Esophagus muscularis mucosa (tissue), 4 donors: ENCODE measurements at regions not wholly inside any gene's neighbourhood (a gene's known extent, or its start where the extent isn't known, plus 50 kb on each side); places are given as distances from the start of the nearest gene placed in this dataset.

Source experiments
- DNase-seq: peaks from one replicate; pipeline ENCODE4 v3.0.0-alpha.2; 2017; ENCODE audit errors: extremely low spot score
- H3K27ac ChIP-seq, 4 donors: fragments of 200-600 bp; sonication (generic); replicated peaks in 1 of 4; 1 replicate in 3 of 4; 2 replicates in 1 of 4; pipeline ENCODE4 v1.5.1; 2016 to 2019; ENCODE audit warnings: mild to moderate bottlenecking in 1 of 4
- H3K27me3 ChIP-seq, 4 donors: fragments of 200-600 bp; sonication (generic); one replicate each; pipeline versions ENCODE4 v1.5.1 to v1.6.0; 2016 to 2019
- H3K36me3 ChIP-seq, 4 donors: fragments of 200-600 bp; sonication (generic); one replicate each; pipeline ENCODE4 v1.5.1; 2016 to 2019
- H3K4me1 ChIP-seq, 4 donors: fragments of 200-600 bp; sonication (generic); one replicate each; pipeline ENCODE4 v1.5.1; 2016 to 2019
- H3K4me3 ChIP-seq, 4 donors: fragments of 200-600 bp; sonication (generic); 1 replicate in 2 of 4; 2 replicates in 2 of 4; pipeline ENCODE4 v1.5.1; 2016 to 2019; ENCODE audit warnings: mild to moderate bottlenecking in 4 of 4, moderate library complexity in 1 of 4
- H3K9me3 ChIP-seq, 4 donors: fragments of 200-600 bp; sonication (generic); 1 replicate in 3 of 4; 2 replicates in 1 of 4; pipeline ENCODE4 v1.5.1; 2016 to 2019
- CTCF ChIP-seq, 3 experiments: fragments of 200-600 bp in 2 of 3; fragments of 450-650 bp in 1 of 3; sonication (generic) in 2 of 3; IDR thresholded peaks; one replicate each; pipeline ENCODE4 v1.5.1; 2017 to 2019; ENCODE audit warnings: antibody characterized with exemption in 3 of 3, mild to moderate bottlenecking in 2 of 3, moderate library complexity in 1 of 3
- EP300 ChIP-seq: sonication (generic); formaldehyde crosslinking; IDR thresholded peaks from one replicate; pipeline ENCODE4 v1.6.1; 2017; ENCODE audit warnings: antibody characterized with exemption
- POLR2A ChIP-seq: fragments of 450-650 bp; IDR thresholded peaks from one replicate; pipeline ENCODE4 v1.6.1; 2017; ENCODE audit warnings: antibody characterized with exemption, moderate library complexity, mild to moderate bottlenecking, low read depth
- POLR2AphosphoS5 ChIP-seq, 2 donors: sonication (generic); formaldehyde crosslinking; IDR thresholded peaks; one replicate each; pipeline ENCODE4 v1.6.1; 2017; ENCODE audit warnings: antibody characterized with exemption in 2 of 2
- WGBS: methylation state at CpG from one replicate; pipeline ENCODE4 v1.1.5; 2018; 5-methylcytosine and 5-hydroxymethylcytosine counted together
- intact Hi-C: fragments of 100-400 bp; cut with DNase I; formaldehyde crosslinking; loops from one replicate; pipeline ENCODE4 v1.15.1; 2023

GRCh38 chr9:78552802-78553201, 255.9 kb downstream of the PSAT1 start:
- Histone ChIP-seq H3K4me3 (no peak overlapping the region), H3K9me3 (no peaks in the 10 kb centered on the region), H3K4me1 (no peaks in the 10 kb centered on the region), H3K27me3 (no peaks in the 10 kb centered on the region), H3K27ac (no peak overlapping the region), H3K36me3 (no peaks in the 10 kb centered on the region)
- DNase-seq, result no peak
- intact Hi-C loops, result no loop called here
- TF ChIP-seq POLR2AphosphoS5 (IDR thresholded peaks at IDR 0.05) (no peak), EP300 (no peak), CTCF (IDR thresholded peaks at IDR 0.05) (no peak), POLR2A (no peak)
- 58% methylated on average over 1 of the region's 1 CpG for WGBS

- Histone ChIP-seq H3K27ac (no peak overlapping the region), H3K9me3 (no peaks in the 10 kb centered on the region), H3K36me3 (no peaks in the 10 kb centered on the region), H3K4me1 (no peaks in the 10 kb centered on the region), H3K27me3 (no peaks in the 10 kb centered on the region), H3K4me3 (no peak overlapping the region)
- WGBS, result 85% methylated on average over 5 of the region's 5 CpGs
- DNase-seq, result no peak
- TF ChIP-seq POLR2AphosphoS5 (IDR thresholded peaks at IDR 0.05) (no peak), POLR2A (no peak), CTCF (IDR thresholded peaks at IDR 0.05) (no peak), EP300 (no peak)
- intact Hi-C loops, result no loop called here
These were observed 260.6 kb downstream of the PSAT1 start for GRCh38 chr9:78557540-78557939.

- no peak overlapping the region for H3K4me3 ChIP-seq
- intact Hi-C loops, result no loop called here
- no peaks in the 10 kb centered on the region for H3K9me3 ChIP-seq
- no peaks in the 10 kb centered on the region for H3K4me1 ChIP-seq
- DNase-seq, result no peak
- H3K27ac ChIP-seq, result no peak overlapping the region
- no peaks in the 10 kb centered on the region for H3K27me3 ChIP-seq
- no peaks in the 10 kb centered on the region for H3K36me3 ChIP-seq
- 70% methylated on average over 3 of the region's 3 CpGs for WGBS
- TF ChIP-seq POLR2AphosphoS5 (IDR thresholded peaks at IDR 0.05) (no peak), EP300 (no peak), CTCF (IDR thresholded peaks at IDR 0.05) (no peak), POLR2A (no peak)
These were observed 262.5 kb downstream of the PSAT1 start for GRCh38 chr9:78559449-78559885.

DNA sequence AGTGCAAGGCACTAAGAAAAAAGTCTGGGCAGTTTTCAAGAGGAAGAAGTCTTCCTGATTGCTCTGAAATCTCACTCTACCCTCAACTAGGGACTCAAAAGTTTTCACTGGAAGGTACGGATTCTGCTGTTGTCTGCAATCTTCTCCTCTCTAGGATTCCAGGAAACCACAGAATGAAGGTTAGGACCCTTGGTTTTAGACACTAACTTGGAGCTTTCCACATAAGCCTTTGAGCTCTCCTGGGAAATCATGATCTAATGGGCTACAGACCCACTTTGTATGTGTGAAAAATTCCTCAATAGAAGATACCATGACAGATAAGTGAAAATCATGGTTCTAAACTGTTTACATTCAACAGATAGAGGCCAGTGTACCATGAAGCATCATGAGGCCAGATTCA, 265.1 kb downstream of the PSAT1 start:
- intact Hi-C loops, result no loop called here
- no peak overlapping the region for H3K4me3 ChIP-seq
- TF ChIP-seq CTCF (IDR thresholded peaks at IDR 0.05) (no peak), POLR2AphosphoS5 (IDR thresholded peaks at IDR 0.05) (no peak)
- H3K27ac ChIP-seq, result no peak overlapping the region
- H3K4me1 ChIP-seq, result no peaks in the 10 kb centered on the region
- no peaks in the 10 kb centered on the region for H3K36me3 ChIP-seq
- WGBS, result 71% methylated on average over 1 of the region's 1 CpG
- H3K27me3 ChIP-seq, result no peaks in the 10 kb centered on the region
- no peaks in the 10 kb centered on the region for H3K9me3 ChIP-seq
- DNase-seq, result peak; percentile 26

GRCh38 chr9:78563269-78563668, 266.3 kb downstream of the PSAT1 start:
- H3K4me1 ChIP-seq, result no peaks in the 10 kb centered on the region
- H3K9me3 ChIP-seq, result no peaks in the 10 kb centered on the region
- no peaks in the 10 kb centered on the region for H3K27me3 ChIP-seq
- 90% methylated on average over 5 of the region's 5 CpGs for WGBS
- no peak overlapping the region for H3K4me3 ChIP-seq
- peak; percentile 89 for DNase-seq
- intact Hi-C loops, result no loop called here
- no peak overlapping the region for H3K27ac ChIP-seq
- TF ChIP-seq POLR2AphosphoS5 (IDR thresholded peaks at IDR 0.05), result no peak
- TF ChIP-seq EP300, result no peak
- no peak for TF ChIP-seq POLR2A
- no peak for TF ChIP-seq CTCF (IDR thresholded peaks at IDR 0.05)
- no peaks in the 10 kb centered on the region for H3K36me3 ChIP-seq
